ENCODE measurements at regions not wholly inside any gene's neighbourhood (a gene's known extent, or its start where the extent isn't known, plus 50 kb on each side); places are given as distances from the start of the nearest gene placed in this dataset.
A peak's percentile ranks its signal among the peaks of the same experiment; 100 is the strongest.

- no peak for DNase-seq
These were observed 88.3 kb upstream of the PIK3CG start for GRCh38 chr7:106776618-106777347.

GRCh38 chr7:106777674-106778299 lies 87.3 kb upstream of the PIK3CG start:
- no peak for DNase-seq

- no peak for DNase-seq
These were observed 86.3 kb upstream of the PIK3CG start for GRCh38 chr7:106778656-106779250.

- DNase-seq = no peak
These were observed 85.2 kb upstream of the PIK3CG start for GRCh38 chr7:106779877-106780276.

- DNase-seq = no peak
These were observed 84.1 kb upstream of the PIK3CG start for GRCh38 chr7:106781007-106781406.

GRCh38 chr7:106781828-106782544 lies 83.1 kb upstream of the PIK3CG start:
- no peak for DNase-seq

GRCh38 chr7:106783286-106783685 lies 81.8 kb upstream of the PIK3CG start:
- no peak for DNase-seq

GRCh38 chr7:106788637-106789036 lies 76.4 kb upstream of the PIK3CG start:
- DNase-seq = no peak

GRCh38 chr7:106791526-106791925 lies 73.6 kb upstream of the PIK3CG start:
- DNase-seq = no peak

GRCh38 chr7:106792233-106792926 lies 72.7 kb upstream of the PIK3CG start:
- no peak for DNase-seq

- peak; percentile 16 to 18 for DNase-seq
These were observed 71.8 kb upstream of the PIK3CG start for GRCh38 chr7:106793015-106793975.

- DNase-seq = peak in 1 of 2 experiments; percentile 24
These were observed 70.6 kb upstream of the PIK3CG start for GRCh38 chr7:106794276-106795083.

- DNase-seq = peak in 1 of 2 experiments; percentile 70
These were observed 69.8 kb upstream of the PIK3CG start for GRCh38 chr7:106795084-106795876.

- no peak for DNase-seq
These were observed 69.2 kb upstream of the PIK3CG start for GRCh38 chr7:106795877-106796231.

GRCh38 chr7:106797937-106798336 lies 67.1 kb upstream of the PIK3CG start:
- no peak for DNase-seq

GRCh38 chr7:106802589-106802988 lies 62.5 kb upstream of the PIK3CG start:
- no peak for DNase-seq

GRCh38 chr7:106806556-106806955 lies 58.5 kb upstream of the PIK3CG start:
- peak; percentile 47 to 74 for DNase-seq

GRCh38 chr7:106807474-106807873 lies 57.6 kb upstream of the PIK3CG start:
- peak in 1 of 2 experiments; percentile 51 for DNase-seq

GRCh38 chr7:106808967-106809635 lies 56.0 kb upstream of the PIK3CG start:
- DNase-seq = no peak

Data from NCI-H187 (cell line).